A673 (cell line): ENCODE measurements at regions not wholly inside any gene's neighbourhood (a gene's known extent, or its start where the extent isn't known, plus 50 kb on each side); places are given as distances from the start of the nearest gene placed in this dataset.

Experiments
- BruUV-seq: library from RNA; stranded (reverse); fragments of 400-500 nt; replicated peaks from 2 replicates; lab custom pipeline; 2021; lab: Mats Ljungman, UMichigan
- CTCF ChIA-PET: fragments of 300-600 bp; sonication (Branson Sonifier 250); formaldehyde crosslinking; loops from one replicate; lab custom pipeline; 2022; ENCODE audit warnings: antibody characterized with exemption; lab: Charles Lee
- POLR2A ChIA-PET: fragments of 300-600 bp; sonication (Branson Sonifier 250); formaldehyde crosslinking; loops from one replicate; lab custom pipeline; 2022; ENCODE audit warnings: antibody characterized with exemption; ENCODE audit not compliant: low non-redundant PET; lab: Charles Lee
- DNase-seq: peaks from one replicate; pipeline ENCODE4 v3.0.0-alpha.2; 2015; ENCODE audit warnings: low spot score
- H3K27ac ChIP-seq: fragments of 200-600 bp; sonication (generic); 2 replicates; pipeline ENCODE4 v1.5.1; 2016; ENCODE audit warnings: mixed run types, low read depth, mild to moderate bottlenecking, mixed read lengths, antibody characterized with exemption, low read length; ENCODE audit not compliant: poor library complexity, severe bottlenecking
- H3K27me3 ChIP-seq: fragments of 200-600 bp; sonication (generic); replicated peaks from 2 replicates; pipeline ENCODE4 v1.6.1; 2017; ENCODE audit warnings: mixed run types, low read depth, mild to moderate bottlenecking, mixed read lengths, antibody characterized with exemption, low read length; ENCODE audit not compliant: insufficient read depth, poor library complexity
- H3K36me3 ChIP-seq: fragments of 200-600 bp; sonication (generic); 2 replicates; pipeline ENCODE4 v1.6.1; 2016; ENCODE audit warnings: mixed run types, mild to moderate bottlenecking, mixed read lengths, antibody characterized with exemption, low read length; ENCODE audit not compliant: insufficient read depth, poor library complexity, severe bottlenecking
- H3K4me1 ChIP-seq: fragments of 200-600 bp; sonication (generic); 2 replicates; pipeline ENCODE4 v1.6.1; 2017; ENCODE audit warnings: mixed run types, mild to moderate bottlenecking, mixed read lengths, antibody characterized with exemption, low read length; ENCODE audit not compliant: insufficient read depth, poor library complexity, severe bottlenecking
- H3K4me3 ChIP-seq: fragments of 200-600 bp; sonication (generic); 2 replicates; pipeline ENCODE4 v1.5.1; 2016; ENCODE audit warnings: low read depth, mixed run types, mild to moderate bottlenecking, mixed read lengths, low read length; ENCODE audit not compliant: poor library complexity, severe bottlenecking
- H3K9me3 ChIP-seq: fragments of 200-600 bp; sonication (generic); 2 replicates; pipeline ENCODE4 v1.6.1; 2016; ENCODE audit warnings: mixed run types, low read depth, mild to moderate bottlenecking, mixed read lengths, antibody characterized with exemption, low read length; ENCODE audit not compliant: poor library complexity, severe bottlenecking
- EZH2 ChIP-seq: fragments of 200-600 bp; sonication (generic); IDR thresholded peaks from 2 replicates; pipeline ENCODE4 v1.6.1; 2017; ENCODE audit warnings: borderline replicate concordance, low read depth, mild to moderate bottlenecking, mixed read lengths, antibody characterized with exemption, low read length; ENCODE audit not compliant: poor library complexity, severe bottlenecking
- intact Hi-C: fragments of 100-400 bp; cut with micrococcal nuclease; formaldehyde crosslinking; loops from one replicate; pipeline ENCODE4 v1.10.0; 2022; ENCODE audit not compliant: unreplicated experiment
- TF ChIP-seq, protein P1 (sequence below): fragments of 300-800, 200-600 bp; sonication (generic); conservative IDR thresholded peaks from 2 replicates; pipeline ENCODE4 v1.5.1; 2017; ENCODE audit warnings: low read depth, mild to moderate bottlenecking, antibody characterized with exemption, low read length, moderate library complexity, mixed read lengths

DNA sequence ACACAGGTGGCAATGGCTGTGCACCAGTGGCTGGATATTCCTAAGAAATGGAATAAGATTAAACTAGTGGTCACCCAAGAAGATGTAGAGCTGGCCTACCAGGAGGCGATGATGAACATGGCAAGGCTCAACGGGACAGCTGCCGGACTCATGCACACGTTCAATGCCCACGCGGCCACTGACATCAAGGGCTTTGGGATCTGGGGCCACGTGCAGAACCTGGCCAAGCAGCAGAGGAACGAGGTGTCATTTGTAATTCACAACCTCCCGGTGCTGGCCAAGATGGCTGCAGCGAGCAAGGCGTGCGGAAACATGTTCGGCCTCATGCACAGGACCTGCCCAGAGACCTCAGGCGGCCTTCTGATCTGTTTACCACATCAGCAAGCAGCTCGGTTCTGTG is 190.8 kb downstream of the FTCDNL1 start:
- no peak for DNase-seq
- Histone ChIP-seq H3K27me3 (no peaks in the 10 kb centered on the region), H3K27ac (no peak overlapping the region), H3K36me3 (no peaks in the 10 kb centered on the region), H3K4me1 (peaks cover 23% of the 10 kb centered on the region), H3K9me3 (peaks cover 3% of the 10 kb centered on the region), H3K4me3 (no peak overlapping the region)
- TF ChIP-seq EZH2: no peak
- TF ChIP-seq, protein P1, sequence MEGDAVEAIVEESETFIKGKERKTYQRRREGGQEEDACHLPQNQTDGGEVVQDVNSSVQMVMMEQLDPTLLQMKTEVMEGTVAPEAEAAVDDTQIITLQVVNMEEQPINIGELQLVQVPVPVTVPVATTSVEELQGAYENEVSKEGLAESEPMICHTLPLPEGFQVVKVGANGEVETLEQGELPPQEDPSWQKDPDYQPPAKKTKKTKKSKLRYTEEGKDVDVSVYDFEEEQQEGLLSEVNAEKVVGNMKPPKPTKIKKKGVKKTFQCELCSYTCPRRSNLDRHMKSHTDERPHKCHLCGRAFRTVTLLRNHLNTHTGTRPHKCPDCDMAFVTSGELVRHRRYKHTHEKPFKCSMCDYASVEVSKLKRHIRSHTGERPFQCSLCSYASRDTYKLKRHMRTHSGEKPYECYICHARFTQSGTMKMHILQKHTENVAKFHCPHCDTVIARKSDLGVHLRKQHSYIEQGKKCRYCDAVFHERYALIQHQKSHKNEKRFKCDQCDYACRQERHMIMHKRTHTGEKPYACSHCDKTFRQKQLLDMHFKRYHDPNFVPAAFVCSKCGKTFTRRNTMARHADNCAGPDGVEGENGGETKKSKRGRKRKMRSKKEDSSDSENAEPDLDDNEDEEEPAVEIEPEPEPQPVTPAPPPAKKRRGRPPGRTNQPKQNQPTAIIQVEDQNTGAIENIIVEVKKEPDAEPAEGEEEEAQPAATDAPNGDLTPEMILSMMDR: no peak
- BruUV-seq: no TSS peak
- ChIA-PET POLR2A (no interaction called here), CTCF (no interaction called here)
- intact Hi-C loops: no loop called here

GRCh38 chr2:199659207-199659606 is 191.8 kb downstream of the FTCDNL1 start:
- intact Hi-C loops: no loop called here
- H3K9me3 ChIP-seq: peaks cover 6% of the 10 kb centered on the region
- no peaks in the 10 kb centered on the region for H3K27me3 ChIP-seq
- BruUV-seq: no TSS peak
- CTCF ChIA-PET: no interaction called here
- POLR2A ChIA-PET: no interaction called here
- no peak overlapping the region for H3K27ac ChIP-seq
- peak; percentile 76 for DNase-seq
- peak overlapping the region; percentile 26 for H3K4me3 ChIP-seq
- H3K36me3 ChIP-seq: no peaks in the 10 kb centered on the region
- peaks cover 23% of the 10 kb centered on the region for H3K4me1 ChIP-seq
- TF ChIP-seq EZH2: no peak
- TF ChIP-seq, protein P1: no peak

GRCh38 chr2:199646439-199646838 is 188.7 kb upstream of the SATB2 start:
- TF ChIP-seq EZH2: no peak
- TF ChIP-seq, protein P1: no peak
- DNase-seq: no peak
- no peak overlapping the region for H3K4me3 ChIP-seq
- H3K27ac ChIP-seq: no peak overlapping the region
- no peaks in the 10 kb centered on the region for H3K9me3 ChIP-seq
- ChIA-PET CTCF (no interaction called here), POLR2A (no interaction called here)
- no peaks in the 10 kb centered on the region for H3K4me1 ChIP-seq
- intact Hi-C loops: no loop called here
- no TSS peak for BruUV-seq
- H3K27me3 ChIP-seq: no peaks in the 10 kb centered on the region
- no peaks in the 10 kb centered on the region for H3K36me3 ChIP-seq
